ENCODE measurements at regions not wholly inside any gene's neighbourhood (a gene's known extent, or its start where the extent isn't known, plus 50 kb on each side); places are given as distances from the start of the nearest gene placed in this dataset.

DNA sequence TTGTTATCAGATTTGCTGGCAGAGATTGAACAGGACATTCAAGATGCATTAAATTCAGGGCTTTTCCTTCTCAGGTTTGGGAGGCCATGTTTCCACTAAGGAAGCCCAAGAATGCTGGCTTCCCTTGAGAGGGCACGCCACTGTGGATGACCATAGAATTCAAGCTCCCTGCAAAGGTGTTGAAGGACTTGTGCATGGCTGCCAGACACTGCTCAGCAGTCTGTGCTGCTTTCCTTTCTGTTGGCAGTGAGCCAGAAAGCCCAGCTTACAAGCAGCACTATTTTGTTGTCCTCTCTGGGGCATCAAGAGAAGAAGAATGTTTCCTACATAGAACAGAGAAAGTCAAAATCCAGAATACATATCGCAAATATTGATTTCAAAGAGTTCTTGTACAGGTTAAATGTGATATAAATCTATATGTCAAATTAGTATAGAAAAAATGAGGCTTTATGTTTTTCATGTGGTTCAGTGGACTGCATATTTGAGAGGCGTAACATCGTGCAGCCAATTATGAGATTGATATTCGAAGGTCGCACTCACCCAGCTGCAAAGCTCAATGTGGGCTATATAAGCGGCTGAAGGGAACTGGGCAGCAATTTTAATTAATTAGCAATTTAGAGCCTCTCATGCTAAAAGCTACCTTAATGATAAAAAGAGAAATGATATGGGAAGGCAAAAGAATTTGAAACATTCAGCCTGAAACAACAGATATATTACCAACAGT, 103.1 kb upstream of the ISL1 start:
- DNase-seq (ENCODE audit: low read depth) = no peak

DNA sequence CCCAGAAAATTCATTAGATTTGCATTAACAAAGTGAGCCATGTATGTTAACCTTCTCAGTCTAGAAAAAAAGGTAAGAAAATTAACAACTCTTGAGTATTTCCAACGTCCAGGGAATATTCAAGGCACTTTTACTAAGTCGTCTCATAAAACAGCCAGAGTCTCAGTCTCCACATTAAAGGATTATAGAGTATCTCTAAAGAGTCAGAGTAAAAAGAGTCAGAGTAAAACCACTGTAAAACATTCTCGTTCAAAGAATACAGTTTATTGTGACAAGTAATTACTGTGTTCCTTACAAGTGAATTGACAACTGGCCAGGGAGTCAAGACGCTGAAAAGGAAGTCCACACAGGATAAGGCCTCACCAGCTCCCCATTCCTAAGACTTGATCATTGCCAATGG, 97.2 kb upstream of the ISL1 start:
- DNase-seq (ENCODE audit: low read depth) = no peak

DNA sequence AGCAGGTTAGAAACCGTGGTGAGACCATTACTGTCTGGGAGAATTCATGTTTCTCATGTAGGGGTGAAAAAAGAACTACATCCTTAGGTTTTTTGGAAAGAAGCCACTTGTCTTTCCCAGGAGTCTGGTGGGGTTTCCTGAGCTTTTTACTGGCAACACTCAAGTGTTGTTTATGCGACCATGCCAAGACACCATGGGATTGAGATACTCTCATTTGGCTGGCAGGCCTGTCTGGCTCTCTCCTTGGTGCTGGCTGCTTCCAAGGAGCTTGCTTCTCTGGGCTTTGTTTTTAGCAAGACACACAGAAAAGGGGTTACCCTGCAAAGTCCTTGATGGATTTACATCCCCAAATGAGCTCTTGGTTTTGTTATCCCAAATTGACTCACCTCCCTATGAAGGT, 80.9 kb upstream of the ISL1 start:
- no peak for DNase-seq (ENCODE audit: low read depth)

DNA sequence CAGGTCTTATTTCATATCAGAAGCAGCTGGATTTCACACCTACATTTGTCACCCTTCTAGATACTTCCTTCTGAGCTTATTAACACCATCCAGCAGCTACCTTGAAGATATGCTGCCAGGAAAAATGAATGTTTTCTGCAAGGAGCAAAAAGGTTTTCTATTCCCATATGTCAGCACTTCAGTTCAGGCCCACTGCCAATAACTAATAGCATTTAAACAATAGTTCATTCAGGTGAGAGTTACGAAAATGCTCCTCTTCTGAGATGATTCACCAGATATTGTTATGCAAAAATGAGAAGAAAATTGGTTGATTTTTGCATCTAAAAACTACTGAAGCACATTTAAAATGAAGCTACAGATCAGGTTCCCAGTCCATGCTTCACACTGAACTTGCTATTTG, 56.4 kb upstream of the ISL1 start:
- no peak for DNase-seq (ENCODE audit: low read depth)

All from stimulated activated CD8-positive, alpha-beta memory T cell treated with anti-CD3 and anti-CD28 coated beads, Interleukin-4, amount 100 ng/mL, for 24 hours (primary cell).